Stimulated activated CD8-positive, alpha-beta memory T cell treated with anti-CD3 and anti-CD28 coated beads, Interleukin-15, amount 100 ng/mL, for 48 hours (primary cell): ENCODE measurements at regions not wholly inside any gene's neighbourhood (a gene's known extent, or its start where the extent isn't known, plus 50 kb on each side); places are given as distances from the start of the nearest gene placed in this dataset.
"Not testable (repeated sequence)": the region's sequence is repeated elsewhere in the genome, so short reads cannot be mapped to it uniquely, and the experiment has no call there.

Experiments used
- DNase-seq, 2 donors: peaks; one replicate each; pipeline ENCODE4 v3.0.0-alpha.2; 2020; ENCODE audit warnings: low read depth in 2 of 2

GRCh38 chr11:130550984-130551383 lies 102.5 kb downstream of the ADAMTS15 start:
- DNase-seq: no peak

GRCh38 chr11:130551388-130551787 lies 102.9 kb downstream of the ADAMTS15 start:
- DNase-seq: no peak

- no peak for DNase-seq
Observed at GRCh38 chr11:130553306-130553705, 104.9 kb downstream of the ADAMTS15 start.

- no peak for DNase-seq
Observed at GRCh38 chr11:130554241-130555055, 106.0 kb downstream of the ADAMTS15 start.

- no peak for DNase-seq
Observed at GRCh38 chr11:130555251-130555841, 106.9 kb downstream of the ADAMTS15 start.

- no peak for DNase-seq
Observed at GRCh38 chr11:130560000-130560780, 111.7 kb downstream of the ADAMTS15 start.

GRCh38 chr11:130560781-130561109 lies 112.3 kb downstream of the ADAMTS15 start:
- no peak for DNase-seq

GRCh38 chr11:130561441-130561881 lies 113.0 kb downstream of the ADAMTS15 start:
- DNase-seq: no peak

- DNase-seq: no peak
Observed at GRCh38 chr11:130562549-130562948, 114.1 kb downstream of the ADAMTS15 start.

GRCh38 chr11:130566360-130566759 lies 117.9 kb downstream of the ADAMTS15 start:
- DNase-seq: not testable (repeated sequence)

- DNase-seq: no peak
Observed at GRCh38 chr11:130571519-130571918, 123.1 kb downstream of the ADAMTS15 start.

GRCh38 chr11:130571947-130572584 lies 123.6 kb downstream of the ADAMTS15 start:
- no peak for DNase-seq

GRCh38 chr11:130573767-130574166 lies 125.3 kb downstream of the ADAMTS15 start:
- DNase-seq: no peak

- no peak for DNase-seq
Observed at GRCh38 chr11:130574740-130575139, 126.3 kb downstream of the ADAMTS15 start.

GRCh38 chr11:130576146-130576545 lies 127.7 kb downstream of the ADAMTS15 start:
- DNase-seq: no peak

- no peak for DNase-seq
Observed at GRCh38 chr11:130578738-130579368, 130.4 kb downstream of the ADAMTS15 start.

- DNase-seq: no peak
Observed at GRCh38 chr11:130580372-130580771, 131.9 kb downstream of the ADAMTS15 start.

- no peak for DNase-seq
Observed at GRCh38 chr11:130580891-130581492, 132.5 kb downstream of the ADAMTS15 start.

GRCh38 chr11:130581646-130582045 lies 133.2 kb downstream of the ADAMTS15 start:
- DNase-seq: no peak

- DNase-seq: no peak
Observed at GRCh38 chr11:130582176-130582575, 133.7 kb downstream of the ADAMTS15 start.

GRCh38 chr11:130582981-130583380 lies 134.5 kb downstream of the ADAMTS15 start:
- no peak for DNase-seq
